Activated CD4-positive, alpha-beta T cell treated with anti-CD3 and anti-CD28 coated beads, Interleukin-2, amount 10 ng/mL, durations not matched to agents 7 days and 5 days (primary cell): ENCODE measurements at regions not wholly inside any gene's neighbourhood (a gene's known extent, or its start where the extent isn't known, plus 50 kb on each side); places are given as distances from the start of the nearest gene placed in this dataset.
"Not testable (repeated sequence)": the region's sequence is repeated elsewhere in the genome, so short reads cannot be mapped to it uniquely, and the experiment has no call there.

ENCODE experiments used
- CTCF ChIA-PET: fragments of 350-600 bp; sonication (Branson Sonifier 250); formaldehyde crosslinking; loops from one replicate; lab custom pipeline; 2021; ENCODE audit warnings: antibody characterized with exemption; lab: Charles Lee
- POLR2A ChIA-PET: fragments of 350-600 bp; sonication (Branson Sonifier 250); formaldehyde crosslinking; loops from one replicate; lab custom pipeline; 2021; ENCODE audit warnings: antibody characterized with exemption; lab: Charles Lee
- DNase-seq: peaks from one replicate; pipeline ENCODE4 v3.0.0-alpha.2; 2020
- H3K27ac Mint-ChIP-seq: one replicate; pipeline ENCODE4 v1.8.0; 2021; ENCODE audit warnings: mild to moderate bottlenecking, moderate library complexity, mixed read lengths
- H3K27me3 Mint-ChIP-seq: one replicate; pipeline ENCODE4 v1.8.0; 2021; ENCODE audit warnings: mixed read lengths
- H3K36me3 Mint-ChIP-seq: one replicate; pipeline ENCODE4 v1.8.0; 2021; ENCODE audit warnings: low read depth, mixed read lengths
- H3K4me1 Mint-ChIP-seq: one replicate; pipeline ENCODE4 v1.8.0; 2021; ENCODE audit warnings: mixed read lengths
- H3K4me3 Mint-ChIP-seq: one replicate; pipeline ENCODE4 v1.8.0; 2021; ENCODE audit warnings: mild to moderate bottlenecking, moderate library complexity, mixed read lengths
- H3K9me3 Mint-ChIP-seq: one replicate; pipeline ENCODE4 v1.8.0; 2021; ENCODE audit warnings: mixed read lengths

GRCh38 chr1:209113521-209113920, 470.0 kb upstream of the CAMK1G start:
- H3K9me3 Mint-ChIP-seq: no peaks in the 10 kb centered on the region
- DNase-seq: no peak
- no peak overlapping the region for H3K4me3 Mint-ChIP-seq
- H3K27me3 Mint-ChIP-seq: no peaks in the 10 kb centered on the region
- H3K27ac Mint-ChIP-seq: no peak overlapping the region
- ChIA-PET CTCF (interaction anchor here (0.6 kb wide), 1 partner anchor 1784 kb away, joined by 3 read pairs; no protein-coding TSS in a partner anchor), POLR2A (no interaction called here)
- H3K36me3 Mint-ChIP-seq: no peaks in the 10 kb centered on the region
- peaks cover 2% of the 10 kb centered on the region for H3K4me1 Mint-ChIP-seq

DNA sequence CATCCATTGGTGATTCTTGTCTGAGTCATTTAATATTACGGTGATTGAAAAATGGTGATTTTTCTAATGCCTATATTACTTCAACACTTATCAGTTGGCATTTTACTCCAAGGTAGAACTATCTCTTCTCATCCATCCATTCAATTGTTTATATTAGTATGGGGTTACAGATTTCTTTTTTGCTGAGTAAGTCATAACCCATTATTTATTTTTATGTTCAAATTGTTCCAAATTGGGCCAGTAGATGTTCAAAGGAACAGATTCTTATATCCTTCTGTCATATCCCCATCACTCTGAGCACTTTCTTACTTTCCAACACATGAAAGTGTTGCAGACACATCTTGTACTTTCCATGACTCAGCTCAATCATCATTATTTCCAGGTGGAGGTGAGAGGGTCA, 466.8 kb upstream of the CAMK1G start:
- DNase-seq: no peak
- Mint-ChIP-seq H3K4me1 (no peaks in the 10 kb centered on the region), H3K27ac (no peak overlapping the region), H3K27me3 (no peaks in the 10 kb centered on the region), H3K36me3 (no peaks in the 10 kb centered on the region), H3K9me3 (no peaks in the 10 kb centered on the region), H3K4me3 (no peak overlapping the region)
- CTCF ChIA-PET: no interaction called here
- POLR2A ChIA-PET: no interaction called here

DNA sequence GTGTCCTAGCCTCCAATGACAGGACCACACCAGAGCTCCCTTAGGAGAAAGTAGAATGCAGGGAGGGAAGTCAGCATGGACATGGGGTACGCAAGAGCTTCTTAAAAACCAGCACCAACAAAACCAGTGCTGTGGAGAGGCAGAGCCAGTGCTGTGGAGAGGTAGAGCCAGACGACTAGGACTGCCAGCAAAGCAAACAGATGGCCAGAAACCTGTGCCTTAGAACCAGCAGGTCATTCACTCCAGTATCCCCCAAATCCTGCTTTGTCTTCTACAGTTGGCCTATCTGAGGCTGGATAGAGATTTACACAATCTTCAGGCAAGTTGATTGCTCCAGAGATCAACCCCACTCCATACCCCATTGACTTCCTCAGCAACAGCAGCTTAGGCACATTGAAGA, 459.9 kb upstream of the CAMK1G start:
- no peaks in the 10 kb centered on the region for H3K9me3 Mint-ChIP-seq
- no peak overlapping the region for H3K27ac Mint-ChIP-seq
- no peaks in the 10 kb centered on the region for H3K4me1 Mint-ChIP-seq
- no peak for DNase-seq
- no peaks in the 10 kb centered on the region for H3K36me3 Mint-ChIP-seq
- H3K4me3 Mint-ChIP-seq: no peak overlapping the region
- ChIA-PET POLR2A (no interaction called here), CTCF (interaction anchor here (0.5 kb wide), 2 partner anchors 157 to 536 kb away, joined by 3 to 4 read pairs; no protein-coding TSS in a partner anchor)
- peaks cover 2% of the 10 kb centered on the region for H3K27me3 Mint-ChIP-seq

- H3K4me1 Mint-ChIP-seq, H3K27ac Mint-ChIP-seq, DNase-seq, POLR2A ChIA-PET, H3K36me3 Mint-ChIP-seq, H3K9me3 Mint-ChIP-seq, H3K4me3 Mint-ChIP-seq, H3K27me3 Mint-ChIP-seq, CTCF ChIA-PET: not testable (repeated sequence)
Measured at GRCh38 chr1:209129091-209129490, 454.4 kb upstream of the CAMK1G start.

DNA sequence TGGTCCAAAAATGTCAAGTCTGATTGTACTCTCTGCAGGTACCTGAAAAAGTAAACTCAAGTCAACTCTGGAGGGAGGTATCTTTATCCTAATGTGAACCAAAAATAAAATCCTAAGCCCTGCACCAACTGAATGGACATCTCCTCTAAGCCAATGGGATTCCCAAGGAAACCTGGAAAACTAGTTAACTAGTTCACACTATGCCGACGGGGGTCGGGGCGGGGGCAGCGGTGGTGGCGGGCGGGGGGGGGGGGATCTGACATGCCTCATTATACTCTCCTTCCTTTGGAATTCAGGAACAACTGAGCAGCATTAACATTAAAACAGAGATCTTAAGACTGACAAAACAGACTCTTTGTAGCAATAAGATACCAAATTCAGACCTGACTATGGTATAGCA, 452.6 kb upstream of the CAMK1G start:
- no peak overlapping the region for H3K27ac Mint-ChIP-seq
- H3K4me3 Mint-ChIP-seq: no peak overlapping the region
- ChIA-PET POLR2A (no interaction called here), CTCF (no interaction called here)
- DNase-seq: no peak
- H3K27me3 Mint-ChIP-seq: no peaks in the 10 kb centered on the region
- no peaks in the 10 kb centered on the region for H3K4me1 Mint-ChIP-seq
- H3K36me3 Mint-ChIP-seq: no peaks in the 10 kb centered on the region
- no peaks in the 10 kb centered on the region for H3K9me3 Mint-ChIP-seq

GRCh38 chr1:209132736-209133467, 450.6 kb upstream of the CAMK1G start:
- H3K27ac Mint-ChIP-seq: no peak overlapping the region
- CTCF ChIA-PET: no interaction called here
- DNase-seq: no peak
- H3K4me1 Mint-ChIP-seq: no peaks in the 10 kb centered on the region
- no peaks in the 10 kb centered on the region for H3K27me3 Mint-ChIP-seq
- no peaks in the 10 kb centered on the region for H3K9me3 Mint-ChIP-seq
- POLR2A ChIA-PET: no interaction called here
- no peaks in the 10 kb centered on the region for H3K36me3 Mint-ChIP-seq
- no peak overlapping the region for H3K4me3 Mint-ChIP-seq

GRCh38 chr1:209134001-209134400, 449.5 kb upstream of the CAMK1G start:
- no peaks in the 10 kb centered on the region for H3K9me3 Mint-ChIP-seq
- POLR2A ChIA-PET: no interaction called here

DNA sequence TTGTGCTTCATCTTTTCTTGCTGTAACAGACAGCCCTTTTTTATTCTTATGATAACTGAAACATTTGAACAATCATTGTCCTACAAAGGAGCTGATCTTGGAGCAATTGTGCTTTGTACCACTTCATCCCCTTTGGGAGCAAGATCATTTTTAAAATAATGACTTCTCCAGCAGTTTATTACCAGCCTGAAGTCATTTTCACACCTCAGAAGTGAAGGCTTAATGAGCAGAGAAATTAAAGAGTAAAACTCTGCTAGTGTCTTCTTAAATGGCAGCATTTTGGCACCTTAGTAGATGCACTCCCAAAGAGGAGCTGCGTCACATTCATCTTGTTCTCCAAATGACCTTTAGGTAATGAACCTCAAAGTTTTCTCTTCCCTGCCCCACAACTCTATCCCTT, 439.6 kb upstream of the CAMK1G start:
- POLR2A ChIA-PET: no interaction called here
- no peaks in the 10 kb centered on the region for H3K36me3 Mint-ChIP-seq
- DNase-seq: no peak
- H3K4me1 Mint-ChIP-seq: no peaks in the 10 kb centered on the region
- H3K27me3 Mint-ChIP-seq: no peaks in the 10 kb centered on the region
- H3K27ac Mint-ChIP-seq: no peak overlapping the region
- H3K9me3 Mint-ChIP-seq: no peaks in the 10 kb centered on the region
- H3K4me3 Mint-ChIP-seq: no peak overlapping the region
- CTCF ChIA-PET: no interaction called here

More at GRCh38 chr1:209134001-209134400, 449.5 kb upstream of the CAMK1G start:
- DNase-seq: no peak
- CTCF ChIA-PET: no interaction called here
- no peaks in the 10 kb centered on the region for H3K4me1 Mint-ChIP-seq
- no peaks in the 10 kb centered on the region for H3K36me3 Mint-ChIP-seq
- H3K27me3 Mint-ChIP-seq: no peaks in the 10 kb centered on the region
- H3K4me3 Mint-ChIP-seq: no peak overlapping the region
- no peak overlapping the region for H3K27ac Mint-ChIP-seq

DNA sequence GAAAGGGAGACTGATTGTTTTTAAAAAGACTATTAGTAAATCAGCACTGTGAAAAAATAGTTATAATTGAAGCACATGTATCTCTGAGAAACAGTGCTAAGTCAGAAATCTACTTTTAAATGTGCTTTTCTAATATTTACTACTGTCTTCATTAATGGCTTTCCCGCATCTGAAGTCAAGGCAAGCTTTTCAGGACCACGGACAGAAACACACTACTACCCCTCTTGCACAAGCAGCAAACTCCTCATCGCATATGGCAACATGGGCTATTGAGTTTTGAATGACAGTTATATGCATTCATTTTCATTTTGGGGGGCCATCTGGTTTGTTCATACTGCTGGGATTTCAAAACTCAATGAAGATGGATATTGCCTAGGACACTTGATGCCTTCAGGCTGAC, 433.4 kb upstream of the CAMK1G start:
- CTCF ChIA-PET: no interaction called here
- no peaks in the 10 kb centered on the region for H3K27me3 Mint-ChIP-seq
- no peak overlapping the region for H3K27ac Mint-ChIP-seq
- no peaks in the 10 kb centered on the region for H3K36me3 Mint-ChIP-seq
- POLR2A ChIA-PET: no interaction called here
- H3K4me3 Mint-ChIP-seq: no peak overlapping the region
- DNase-seq: peak; percentile 15
- H3K9me3 Mint-ChIP-seq: no peaks in the 10 kb centered on the region
- no peaks in the 10 kb centered on the region for H3K4me1 Mint-ChIP-seq

DNA sequence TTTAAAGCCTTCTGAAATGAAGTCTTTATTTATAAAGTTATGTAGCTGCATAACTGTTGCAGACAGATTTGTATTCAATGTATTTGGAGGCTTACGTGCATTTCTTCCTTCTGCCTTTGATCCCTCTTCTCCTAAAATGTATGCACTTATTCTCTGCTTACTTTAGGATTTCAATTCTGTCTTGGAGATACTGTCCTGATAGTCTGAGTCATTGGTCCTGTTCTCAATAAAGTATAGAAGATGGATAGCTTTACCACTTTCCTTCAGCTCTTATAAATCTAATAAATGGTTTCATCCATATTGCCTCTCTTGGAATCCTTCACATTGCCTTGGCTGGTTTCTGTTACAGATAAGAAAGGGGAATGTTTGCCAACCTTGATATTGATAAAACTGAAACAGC, 430.1 kb upstream of the CAMK1G start:
- no peaks in the 10 kb centered on the region for H3K36me3 Mint-ChIP-seq
- no peak overlapping the region for H3K27ac Mint-ChIP-seq
- ChIA-PET POLR2A (no interaction called here), CTCF (no interaction called here)
- no peaks in the 10 kb centered on the region for H3K4me1 Mint-ChIP-seq
- H3K9me3 Mint-ChIP-seq: no peaks in the 10 kb centered on the region
- no peak for DNase-seq
- H3K4me3 Mint-ChIP-seq: no peak overlapping the region
- no peaks in the 10 kb centered on the region for H3K27me3 Mint-ChIP-seq

DNA sequence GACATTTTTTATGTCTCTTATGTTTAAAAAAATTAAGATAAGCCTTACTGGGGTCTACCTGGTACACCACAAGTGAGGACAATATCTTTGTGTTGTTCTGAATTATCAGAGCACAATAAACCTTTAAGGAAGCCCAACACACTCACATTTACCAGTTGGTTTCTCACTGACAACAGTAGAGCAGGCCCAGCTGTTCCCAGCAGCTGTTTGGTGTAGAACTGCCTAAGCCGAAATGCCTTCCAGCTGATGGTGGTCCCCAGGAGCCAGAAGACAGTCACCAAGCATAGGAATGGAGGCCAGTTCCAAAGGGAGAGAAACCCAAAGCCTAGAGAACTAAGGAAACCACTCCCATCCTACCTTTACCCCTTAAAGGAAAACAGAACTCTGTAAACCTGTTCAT, 428.6 kb upstream of the CAMK1G start:
- ChIA-PET CTCF (no interaction called here), POLR2A (no interaction called here)
- DNase-seq: no peak
- H3K36me3 Mint-ChIP-seq: no peaks in the 10 kb centered on the region
- no peak overlapping the region for H3K27ac Mint-ChIP-seq
- no peaks in the 10 kb centered on the region for H3K9me3 Mint-ChIP-seq
- no peaks in the 10 kb centered on the region for H3K27me3 Mint-ChIP-seq
- H3K4me1 Mint-ChIP-seq: no peaks in the 10 kb centered on the region
- H3K4me3 Mint-ChIP-seq: no peak overlapping the region

DNA sequence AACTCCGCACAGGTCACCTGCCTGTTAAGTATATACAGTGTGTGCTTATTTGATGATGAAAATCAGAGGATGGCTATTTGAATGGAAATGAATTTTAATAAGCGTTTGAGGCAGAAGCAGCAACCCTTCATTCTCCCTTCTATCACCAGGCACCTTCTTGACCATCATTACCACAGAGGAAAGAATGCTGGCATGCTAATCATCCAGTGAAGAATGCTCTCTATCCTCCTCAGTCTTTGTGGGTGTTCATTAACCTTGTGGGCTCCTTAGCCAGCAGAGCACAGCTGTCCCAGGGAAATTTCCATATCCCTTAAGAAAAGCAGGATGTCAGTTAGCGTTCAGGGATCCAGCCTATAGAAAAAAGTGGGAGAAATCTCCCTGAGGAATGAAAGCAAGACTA, 428.0 kb upstream of the CAMK1G start:
- H3K36me3 Mint-ChIP-seq: no peaks in the 10 kb centered on the region

DNA sequence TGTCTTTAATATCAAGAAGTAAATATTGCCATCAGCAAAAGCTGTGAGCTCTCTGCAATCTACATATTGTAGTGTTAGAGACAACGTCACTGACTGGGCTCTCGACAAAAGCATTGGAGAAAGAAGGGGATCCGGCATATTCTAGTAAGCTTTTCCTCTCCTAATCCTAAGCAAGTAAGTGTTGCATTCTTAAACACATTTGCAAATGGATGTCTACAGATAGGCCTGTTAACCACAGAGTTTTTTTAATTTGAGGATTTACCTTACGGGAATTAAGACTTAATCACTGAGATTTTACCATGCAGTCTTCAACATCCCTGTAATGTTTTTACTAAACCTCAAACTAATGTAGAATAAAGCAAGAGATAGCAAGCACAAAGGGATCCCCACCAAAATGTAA, 426.5 kb upstream of the CAMK1G start:
- Mint-ChIP-seq H3K36me3 (no peaks in the 10 kb centered on the region), H3K9me3 (no peaks in the 10 kb centered on the region), H3K27ac (no peak overlapping the region), H3K4me3 (no peak overlapping the region), H3K27me3 (no peaks in the 10 kb centered on the region), H3K4me1 (no peaks in the 10 kb centered on the region)
- ChIA-PET POLR2A (no interaction called here), CTCF (no interaction called here)
- no peak for DNase-seq

More for the DNA sequence above, 428.0 kb upstream of the CAMK1G start:
- Mint-ChIP-seq H3K4me1 (no peaks in the 10 kb centered on the region), H3K27me3 (no peaks in the 10 kb centered on the region), H3K27ac (no peak overlapping the region), H3K4me3 (no peak overlapping the region), H3K9me3 (no peaks in the 10 kb centered on the region)
- no peak for DNase-seq
- ChIA-PET CTCF (no interaction called here), POLR2A (no interaction called here)
